ENCODE measurements at regions not wholly inside any gene's neighbourhood (a gene's known extent, or its start where the extent isn't known, plus 50 kb on each side); places are given as distances from the start of the nearest gene placed in this dataset.

- no peak for TF ChIP-seq CTCF (IDR thresholded peaks at IDR 0.05; ENCODE audit: insufficient read depth, low read length)
- TF ChIP-seq POLR2AphosphoS5 (IDR thresholded peaks at IDR 0.05; ENCODE audit: low read depth): no peak
- TF ChIP-seq, protein P1, sequence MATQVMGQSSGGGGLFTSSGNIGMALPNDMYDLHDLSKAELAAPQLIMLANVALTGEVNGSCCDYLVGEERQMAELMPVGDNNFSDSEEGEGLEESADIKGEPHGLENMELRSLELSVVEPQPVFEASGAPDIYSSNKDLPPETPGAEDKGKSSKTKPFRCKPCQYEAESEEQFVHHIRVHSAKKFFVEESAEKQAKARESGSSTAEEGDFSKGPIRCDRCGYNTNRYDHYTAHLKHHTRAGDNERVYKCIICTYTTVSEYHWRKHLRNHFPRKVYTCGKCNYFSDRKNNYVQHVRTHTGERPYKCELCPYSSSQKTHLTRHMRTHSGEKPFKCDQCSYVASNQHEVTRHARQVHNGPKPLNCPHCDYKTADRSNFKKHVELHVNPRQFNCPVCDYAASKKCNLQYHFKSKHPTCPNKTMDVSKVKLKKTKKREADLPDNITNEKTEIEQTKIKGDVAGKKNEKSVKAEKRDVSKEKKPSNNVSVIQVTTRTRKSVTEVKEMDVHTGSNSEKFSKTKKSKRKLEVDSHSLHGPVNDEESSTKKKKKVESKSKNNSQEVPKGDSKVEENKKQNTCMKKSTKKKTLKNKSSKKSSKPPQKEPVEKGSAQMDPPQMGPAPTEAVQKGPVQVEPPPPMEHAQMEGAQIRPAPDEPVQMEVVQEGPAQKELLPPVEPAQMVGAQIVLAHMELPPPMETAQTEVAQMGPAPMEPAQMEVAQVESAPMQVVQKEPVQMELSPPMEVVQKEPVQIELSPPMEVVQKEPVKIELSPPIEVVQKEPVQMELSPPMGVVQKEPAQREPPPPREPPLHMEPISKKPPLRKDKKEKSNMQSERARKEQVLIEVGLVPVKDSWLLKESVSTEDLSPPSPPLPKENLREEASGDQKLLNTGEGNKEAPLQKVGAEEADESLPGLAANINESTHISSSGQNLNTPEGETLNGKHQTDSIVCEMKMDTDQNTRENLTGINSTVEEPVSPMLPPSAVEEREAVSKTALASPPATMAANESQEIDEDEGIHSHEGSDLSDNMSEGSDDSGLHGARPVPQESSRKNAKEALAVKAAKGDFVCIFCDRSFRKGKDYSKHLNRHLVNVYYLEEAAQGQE (IDR thresholded peaks at IDR 0.05; ENCODE audit: insufficient replicate concordance, low read depth): no peak
Measured at GRCh38 chr1:239732770-239733169, 346.4 kb downstream of the CHRM3 start.
